Activated naive CD8-positive, alpha-beta T cell treated with anti-CD3 and anti-CD28 coated beads, Interleukin-2, amount 10 ng/mL, durations not matched to agents 7 days and 5 days (primary cell): ENCODE measurements at regions not wholly inside any gene's neighbourhood (a gene's known extent, or its start where the extent isn't known, plus 50 kb on each side); places are given as distances from the start of the nearest gene placed in this dataset.
A peak's percentile ranks its signal among the peaks of the same experiment; 100 is the strongest.

ENCODE experiments used
- ATAC-seq: fragments of 150-1000 bp; cut with Tn5 transposase; one replicate; pipeline ENCODE4 v1.10.0; 2021; ENCODE audit warnings: low read depth, moderate library complexity
- POLR2A ChIA-PET: fragments of 350-600 bp; sonication (Branson Sonifier 250); formaldehyde crosslinking; loops from one replicate; lab custom pipeline; 2021; ENCODE audit warnings: antibody characterized with exemption; lab: Charles Lee
- DNase-seq: peaks from one replicate; pipeline ENCODE4 v3.0.0; 2021
- H3K27ac Mint-ChIP-seq: one replicate; pipeline ENCODE4 v1.8.0; 2022; ENCODE audit warnings: mild to moderate bottlenecking, mixed read lengths
- H3K27me3 Mint-ChIP-seq: one replicate; pipeline ENCODE4 v1.8.0; 2022; ENCODE audit warnings: mild to moderate bottlenecking, moderate library complexity, mixed read lengths
- H3K36me3 Mint-ChIP-seq: one replicate; pipeline ENCODE4 v1.8.0; 2021; ENCODE audit warnings: mild to moderate bottlenecking, mixed read lengths
- H3K4me1 Mint-ChIP-seq: one replicate; pipeline ENCODE4 v1.8.0; 2021; ENCODE audit warnings: mixed read lengths
- H3K4me3 Mint-ChIP-seq: one replicate; pipeline ENCODE4 v1.8.0; 2022; ENCODE audit warnings: mild to moderate bottlenecking, moderate library complexity, mixed read lengths
- H3K9me3 Mint-ChIP-seq: one replicate; pipeline ENCODE4 v1.8.0; 2021; ENCODE audit warnings: mixed read lengths

- POLR2A ChIA-PET, result no interaction called here
- H3K4me3 Mint-ChIP-seq, result no peak overlapping the region
- ATAC-seq (no peak), DNase-seq (no peak)
- H3K4me1 Mint-ChIP-seq, result no peaks in the 10 kb centered on the region
- H3K27ac Mint-ChIP-seq, result no peak overlapping the region
- no peaks in the 10 kb centered on the region for H3K9me3 Mint-ChIP-seq
- H3K36me3 Mint-ChIP-seq, result no peaks in the 10 kb centered on the region
- H3K27me3 Mint-ChIP-seq, result peaks cover 10% of the 10 kb centered on the region
Measured at GRCh38 chr3:184659797-184660301, 52.0 kb downstream of the MAGEF1 start.

- H3K36me3 Mint-ChIP-seq, result no peaks in the 10 kb centered on the region
- H3K4me1 Mint-ChIP-seq, result no peaks in the 10 kb centered on the region
- H3K27me3 Mint-ChIP-seq, result peaks cover 10% of the 10 kb centered on the region
- no peak overlapping the region for H3K27ac Mint-ChIP-seq
- ATAC-seq (no peak), DNase-seq (no peak)
- H3K4me3 Mint-ChIP-seq, result no peak overlapping the region
- H3K9me3 Mint-ChIP-seq, result no peaks in the 10 kb centered on the region
- POLR2A ChIA-PET, result no interaction called here
Measured at GRCh38 chr3:184658223-184658928, 53.5 kb downstream of the MAGEF1 start.

GRCh38 chr3:184656829-184657681, 54.8 kb downstream of the MAGEF1 start:
- ATAC-seq, result no peak
- no peaks in the 10 kb centered on the region for H3K36me3 Mint-ChIP-seq
- DNase-seq, result no peak

GRCh38 chr3:184656458-184656828, 55.4 kb downstream of the MAGEF1 start:
- Mint-ChIP-seq H3K4me3 (no peak overlapping the region), H3K27me3 (peaks cover 13% of the 10 kb centered on the region), H3K9me3 (no peaks in the 10 kb centered on the region), H3K36me3 (no peaks in the 10 kb centered on the region), H3K4me1 (peaks cover 3% of the 10 kb centered on the region), H3K27ac (no peak overlapping the region)
- ATAC-seq (no peak), DNase-seq (no peak)
- POLR2A ChIA-PET, result no interaction called here

More at GRCh38 chr3:184656829-184657681, 54.8 kb downstream of the MAGEF1 start:
- POLR2A ChIA-PET, result no interaction called here
- no peak overlapping the region for H3K4me3 Mint-ChIP-seq
- no peak overlapping the region for H3K27ac Mint-ChIP-seq
- H3K4me1 Mint-ChIP-seq, result peaks cover 3% of the 10 kb centered on the region
- no peaks in the 10 kb centered on the region for H3K9me3 Mint-ChIP-seq
- peaks cover 13% of the 10 kb centered on the region for H3K27me3 Mint-ChIP-seq

GRCh38 chr3:184655597-184655996, 56.3 kb downstream of the MAGEF1 start:
- POLR2A ChIA-PET, result no interaction called here
- ATAC-seq, result no peak
- H3K36me3 Mint-ChIP-seq, result no peaks in the 10 kb centered on the region

GRCh38 chr3:184654375-184654774, 57.5 kb downstream of the MAGEF1 start:
- Mint-ChIP-seq H3K27me3 (peaks cover 13% of the 10 kb centered on the region), H3K27ac (no peak overlapping the region), H3K4me1 (peaks cover 3% of the 10 kb centered on the region), H3K9me3 (no peaks in the 10 kb centered on the region), H3K4me3 (no peak overlapping the region), H3K36me3 (no peaks in the 10 kb centered on the region)
- POLR2A ChIA-PET, result no interaction called here
- ATAC-seq, result no peak
- DNase-seq, result no peak

More at GRCh38 chr3:184655597-184655996, 56.3 kb downstream of the MAGEF1 start:
- Mint-ChIP-seq H3K4me1 (peaks cover 3% of the 10 kb centered on the region), H3K27ac (no peak overlapping the region), H3K9me3 (no peaks in the 10 kb centered on the region), H3K27me3 (peaks cover 13% of the 10 kb centered on the region), H3K4me3 (no peak overlapping the region)
- no peak for DNase-seq

- Mint-ChIP-seq H3K4me1 (peaks cover 3% of the 10 kb centered on the region), H3K27me3 (peaks cover 11% of the 10 kb centered on the region), H3K36me3 (no peaks in the 10 kb centered on the region), H3K27ac (peak overlapping the region; percentile 6), H3K9me3 (no peaks in the 10 kb centered on the region), H3K4me3 (no peak overlapping the region)
- POLR2A ChIA-PET, result no interaction called here
- ATAC-seq (no peak), DNase-seq (no peak)
Measured at GRCh38 chr3:184652465-184652864, 59.4 kb downstream of the MAGEF1 start.

GRCh38 chr3:184651904-184652303, 60.0 kb downstream of the MAGEF1 start:
- DNase-seq, result no peak
- no peak for ATAC-seq
- Mint-ChIP-seq H3K4me3 (no peak overlapping the region), H3K27me3 (peaks cover 7% of the 10 kb centered on the region), H3K4me1 (peaks cover 3% of the 10 kb centered on the region), H3K36me3 (no peaks in the 10 kb centered on the region), H3K27ac (no peak overlapping the region), H3K9me3 (no peaks in the 10 kb centered on the region)
- POLR2A ChIA-PET, result no interaction called here

GRCh38 chr3:184648636-184649035, 63.2 kb downstream of the MAGEF1 start:
- DNase-seq, result no peak
- Mint-ChIP-seq H3K4me1 (peaks cover 3% of the 10 kb centered on the region), H3K4me3 (no peak overlapping the region), H3K9me3 (no peaks in the 10 kb centered on the region), H3K27ac (no peak overlapping the region), H3K36me3 (no peaks in the 10 kb centered on the region), H3K27me3 (peaks cover 4% of the 10 kb centered on the region)
- POLR2A ChIA-PET, result no interaction called here
- no peak for ATAC-seq

GRCh38 chr3:184647405-184647936, 64.4 kb downstream of the MAGEF1 start:
- no peak for DNase-seq
- Mint-ChIP-seq H3K27me3 (peaks cover 4% of the 10 kb centered on the region), H3K4me1 (peaks cover 3% of the 10 kb centered on the region), H3K27ac (no peak overlapping the region), H3K4me3 (no peak overlapping the region), H3K9me3 (no peaks in the 10 kb centered on the region), H3K36me3 (no peaks in the 10 kb centered on the region)
- POLR2A ChIA-PET, result interaction anchor here (0.7 kb wide), 1 partner anchor 19 kb away, joined by 3 read pairs; no protein-coding TSS in a partner anchor
- ATAC-seq, result no peak

GRCh38 chr3:184645336-184645735, 66.5 kb downstream of the MAGEF1 start:
- ATAC-seq (no peak), DNase-seq (no peak)
- peaks cover 1% of the 10 kb centered on the region for H3K4me1 Mint-ChIP-seq
- H3K27ac Mint-ChIP-seq, result no peak overlapping the region
- H3K4me3 Mint-ChIP-seq, result no peak overlapping the region
- H3K36me3 Mint-ChIP-seq, result no peaks in the 10 kb centered on the region
- H3K9me3 Mint-ChIP-seq, result no peaks in the 10 kb centered on the region
- POLR2A ChIA-PET, result no interaction called here
- H3K27me3 Mint-ChIP-seq, result no peaks in the 10 kb centered on the region

- Mint-ChIP-seq H3K36me3 (no peaks in the 10 kb centered on the region), H3K4me3 (no peak overlapping the region), H3K4me1 (peaks cover 1% of the 10 kb centered on the region), H3K9me3 (no peaks in the 10 kb centered on the region), H3K27ac (no peak overlapping the region), H3K27me3 (no peaks in the 10 kb centered on the region)
- POLR2A ChIA-PET, result no interaction called here
- no peak for ATAC-seq
- DNase-seq, result no peak
Measured at GRCh38 chr3:184643442-184643841, 68.4 kb downstream of the MAGEF1 start.

GRCh38 chr3:184642631-184643285, 69.1 kb downstream of the MAGEF1 start:
- Mint-ChIP-seq H3K27me3 (no peaks in the 10 kb centered on the region), H3K9me3 (no peaks in the 10 kb centered on the region), H3K4me3 (no peak overlapping the region), H3K27ac (no peak overlapping the region), H3K36me3 (no peaks in the 10 kb centered on the region), H3K4me1 (peaks cover 1% of the 10 kb centered on the region)
- POLR2A ChIA-PET, result no interaction called here
- DNase-seq (no peak), ATAC-seq (no peak)
